ENCODE measurements at regions not wholly inside any gene's neighbourhood (a gene's known extent, or its start where the extent isn't known, plus 50 kb on each side); places are given as distances from the start of the nearest gene placed in this dataset.
"Not testable (repeated sequence)": the region's sequence is repeated elsewhere in the genome, so short reads cannot be mapped to it uniquely, and the experiment has no call there.

DNA sequence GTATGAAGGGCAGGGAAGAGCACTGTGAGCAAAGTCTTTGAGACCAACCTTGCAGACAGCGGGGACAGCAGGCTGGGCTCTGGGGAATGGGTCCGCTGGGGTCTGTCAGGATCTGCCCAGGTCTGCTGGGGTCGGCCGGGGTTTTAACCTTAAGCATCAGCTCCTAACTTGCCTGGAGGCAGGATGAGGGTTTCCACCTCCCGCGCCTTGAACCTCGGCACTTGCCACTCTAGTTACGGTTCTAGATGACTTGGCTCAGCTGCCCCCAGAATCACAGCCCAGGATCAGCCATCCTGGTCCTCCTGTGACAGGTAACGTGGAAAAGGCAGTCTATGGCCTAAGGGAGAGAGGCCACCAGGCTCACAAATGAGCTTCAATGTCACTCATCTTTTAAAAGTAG is 50.4 kb upstream of the CACUL1 start:
- DNase-seq (ENCODE audit: low read depth), result no peak

DNA sequence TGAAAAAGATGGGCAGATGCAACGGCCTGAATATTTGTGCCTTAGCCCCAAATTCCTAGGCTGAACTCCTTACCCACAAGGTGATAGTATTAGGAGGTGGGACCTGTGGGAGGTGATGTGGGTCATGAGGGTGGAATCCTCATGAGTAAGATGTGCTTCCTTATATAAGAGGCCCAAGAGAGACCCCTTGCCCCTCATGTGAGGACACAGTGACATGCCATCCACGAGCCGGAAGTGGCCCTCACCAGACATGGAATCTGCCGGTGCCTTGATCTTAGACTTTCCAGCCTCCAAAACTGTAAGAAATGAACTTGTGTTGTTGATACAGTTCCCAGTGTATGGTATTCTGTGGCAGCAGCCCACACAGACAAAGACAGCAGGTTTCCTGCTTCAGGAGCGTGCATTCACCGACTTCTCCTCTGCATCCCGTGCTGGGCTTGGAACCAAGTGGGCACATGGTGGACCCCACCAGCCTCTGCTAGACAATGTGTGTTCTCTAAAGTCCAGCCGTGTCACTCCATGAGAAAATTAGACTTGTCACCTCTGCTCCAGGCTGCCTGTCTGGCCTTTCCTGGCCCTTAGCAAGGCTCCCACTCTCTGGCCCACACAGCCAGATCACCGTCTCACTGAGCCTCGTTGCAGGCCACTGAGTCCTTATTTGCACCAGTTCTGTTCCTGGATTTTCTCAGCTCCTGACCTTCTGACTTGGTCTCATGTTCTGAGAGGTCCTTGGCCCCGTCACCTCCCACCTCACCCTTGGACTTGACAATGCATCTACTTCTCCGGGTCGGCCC is 52.9 kb upstream of the CACUL1 start:
- DNase-seq (ENCODE audit: low read depth), result no peak

DNA sequence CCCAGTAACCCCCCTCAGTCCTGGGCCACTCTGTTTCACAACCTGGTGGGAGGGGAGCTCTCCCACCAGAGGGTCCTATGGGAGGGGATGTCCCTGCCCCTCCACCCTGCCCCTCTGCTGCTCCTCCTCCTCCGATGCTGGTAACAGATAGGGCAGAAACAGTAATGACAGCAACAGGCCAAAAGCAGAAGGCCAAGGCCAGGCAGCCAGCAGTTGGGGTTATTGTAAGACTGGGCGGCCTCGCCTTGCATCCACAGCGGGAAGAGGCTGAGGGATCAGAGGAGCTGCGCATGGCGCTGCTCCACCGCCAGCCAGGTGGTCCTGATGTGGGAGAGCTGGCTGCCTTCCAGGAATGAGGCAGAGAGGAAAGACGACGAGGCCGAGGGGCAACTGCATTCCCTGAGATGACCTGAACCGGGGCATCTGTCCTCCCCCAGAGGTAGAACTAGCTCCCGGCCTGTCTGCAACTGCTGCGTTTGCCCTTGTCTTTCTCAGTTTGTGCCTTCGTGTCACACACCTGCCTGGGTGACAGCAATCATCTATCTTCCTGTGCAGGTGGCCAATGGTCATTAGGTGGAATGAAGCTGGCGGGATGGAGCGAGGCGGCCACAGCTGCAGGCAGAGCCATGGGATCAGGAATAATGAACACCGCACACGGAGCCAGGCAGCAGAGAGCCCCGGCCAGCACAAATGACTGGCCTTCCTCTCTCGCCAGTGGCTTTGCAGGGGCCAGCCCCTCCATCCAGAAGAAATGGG is 54.0 kb upstream of the CACUL1 start:
- DNase-seq (ENCODE audit: low read depth), result no peak

DNA sequence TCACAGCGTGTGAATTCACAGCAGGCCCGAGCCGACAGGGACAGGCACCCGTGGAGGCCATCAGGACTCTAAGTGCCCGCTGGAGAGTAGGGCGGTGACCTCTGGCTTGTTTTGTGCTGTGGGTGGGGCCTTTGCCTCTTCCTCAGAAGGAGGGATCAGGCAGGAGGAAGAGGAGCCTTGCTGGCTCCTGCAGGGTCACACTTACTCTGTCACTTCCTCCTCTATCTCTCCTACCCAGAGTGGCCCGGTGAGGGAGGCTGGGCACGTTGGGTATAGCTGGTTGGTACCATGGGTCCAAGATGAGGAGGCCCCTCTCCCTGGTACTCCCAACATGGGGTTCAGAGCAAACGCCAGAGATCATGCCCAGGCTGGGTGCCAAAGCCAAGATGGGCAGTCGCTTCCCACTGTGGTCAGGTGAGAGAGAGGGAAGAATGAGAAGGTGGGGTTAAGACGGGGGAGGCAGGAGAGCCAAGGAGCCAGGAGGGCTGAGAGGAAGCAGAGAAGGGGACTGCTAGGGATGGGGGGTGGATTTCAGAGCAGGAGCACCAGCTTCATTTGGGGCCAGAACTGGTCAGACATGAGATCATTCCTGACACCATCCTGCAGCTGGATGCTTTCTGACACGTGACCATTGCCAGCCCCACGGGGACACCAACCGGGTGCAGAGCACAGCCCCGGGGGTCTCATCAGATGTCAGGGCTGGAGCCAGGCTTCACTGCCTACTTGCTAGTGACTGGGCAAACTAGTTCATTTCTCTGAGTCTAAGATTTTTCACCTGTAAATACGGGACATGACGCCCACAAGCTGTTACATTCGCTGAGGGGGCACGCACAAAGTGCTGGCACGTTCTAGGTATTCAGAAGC is 54.8 kb upstream of the CACUL1 start:
- no peak for DNase-seq (ENCODE audit: low read depth)

DNA sequence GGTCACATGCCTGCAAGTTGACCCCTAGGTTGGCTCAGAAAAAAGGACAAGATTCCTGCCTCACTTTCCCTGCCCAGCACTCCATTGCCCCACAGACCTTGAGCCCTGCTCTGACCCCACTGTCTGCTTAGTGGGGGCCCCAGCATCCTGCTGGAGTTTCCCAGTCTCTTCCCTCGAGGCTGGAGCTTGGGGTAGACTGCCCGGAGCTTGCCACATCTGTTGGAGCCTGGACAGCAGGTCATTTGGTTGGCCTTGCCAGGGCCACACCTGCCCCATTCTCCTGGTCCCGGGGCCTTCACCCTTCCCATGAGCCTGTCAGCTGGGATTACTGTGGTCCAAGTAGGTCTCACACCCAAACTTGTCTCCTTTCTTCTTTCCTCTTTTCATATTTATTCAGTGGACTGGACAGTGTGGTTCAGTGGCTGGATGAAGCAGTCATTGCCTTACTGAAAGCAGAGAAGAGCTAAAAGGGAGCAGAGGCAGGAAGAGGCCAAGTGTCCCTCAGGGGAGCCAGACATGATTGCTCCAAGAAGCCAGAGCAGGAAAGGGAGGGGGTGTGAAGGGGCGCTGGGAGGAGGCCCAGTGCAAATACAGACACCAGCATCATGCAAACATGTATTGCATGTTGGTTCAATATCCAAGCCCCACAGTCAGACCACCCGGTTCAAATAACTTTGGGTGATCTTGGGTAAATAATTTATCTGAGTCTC is 56.2 kb upstream of the CACUL1 start:
- no peak for DNase-seq (ENCODE audit: low read depth)

DNA sequence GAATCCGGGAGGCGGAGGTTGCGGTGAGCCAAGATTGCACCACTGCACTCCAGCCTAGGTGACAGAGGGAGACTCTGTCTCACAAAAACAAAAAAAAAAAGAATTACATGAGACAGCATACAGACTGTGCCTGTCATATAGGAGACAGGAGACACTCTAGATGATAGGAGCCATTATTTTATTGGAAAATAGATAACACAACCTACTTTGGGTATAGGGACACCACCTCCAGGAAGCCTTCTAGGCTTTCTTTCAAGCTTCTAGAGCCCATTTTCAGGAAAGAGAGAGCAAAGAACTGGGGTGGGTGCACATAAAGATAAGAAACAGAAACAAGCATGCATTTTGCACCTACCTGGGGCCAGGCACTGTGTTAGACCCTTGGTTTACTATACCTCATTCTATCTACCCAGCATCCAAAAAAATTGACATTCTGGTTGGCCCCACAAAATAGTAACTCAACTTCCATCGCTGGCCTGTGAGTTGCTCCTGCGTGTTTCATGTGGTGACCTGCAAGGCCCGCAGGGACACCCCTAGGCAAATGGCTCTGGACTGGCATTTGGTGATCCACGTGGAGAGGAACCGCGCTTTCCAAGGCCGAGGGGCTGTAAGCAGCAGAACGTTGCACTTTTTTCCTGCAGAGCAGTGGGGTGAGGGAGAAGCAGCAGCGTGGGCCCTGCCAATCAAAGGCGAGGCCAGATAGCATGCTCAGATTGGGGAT is 57.1 kb upstream of the CACUL1 start:
- no peak for DNase-seq (ENCODE audit: low read depth)

DNA sequence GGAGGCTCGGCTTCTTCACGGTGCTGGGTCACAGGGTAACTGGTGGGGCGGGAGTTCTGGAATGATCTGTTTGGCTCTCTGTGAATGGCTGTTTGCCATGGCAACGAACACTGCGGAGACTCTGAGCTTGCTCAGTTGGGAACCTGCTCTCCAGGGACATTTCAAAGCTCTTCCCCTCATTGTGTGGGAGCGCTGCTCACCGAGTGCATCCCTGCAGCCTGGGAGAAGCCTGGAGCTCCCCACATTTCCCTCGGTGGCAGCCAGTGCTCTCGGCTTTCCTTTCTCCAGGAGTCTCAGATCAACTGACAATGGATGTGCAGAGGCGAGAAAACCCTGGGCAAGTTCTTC is 57.6 kb upstream of the CACUL1 start:
- DNase-seq (ENCODE audit: low read depth), result no peak

DNA sequence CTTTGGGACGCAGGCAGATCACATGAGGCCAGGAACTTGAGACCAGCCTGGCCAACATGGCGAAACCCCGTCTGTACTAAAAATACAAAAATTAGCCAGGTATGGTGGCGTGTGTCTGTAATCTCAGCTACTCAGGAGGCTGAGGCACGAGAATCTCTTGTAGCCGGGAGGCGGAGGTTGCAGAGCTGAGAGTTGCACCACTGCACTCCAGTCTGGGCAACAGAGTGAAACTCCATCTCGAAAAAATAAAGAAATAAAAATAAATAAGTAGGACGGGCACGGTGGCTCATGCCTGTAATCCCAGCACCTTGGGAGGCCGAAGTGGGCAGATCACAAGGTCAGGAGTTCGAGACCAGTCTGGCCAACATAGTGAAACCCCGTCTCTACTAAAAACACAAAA is 58.2 kb upstream of the CACUL1 start:
- DNase-seq (ENCODE audit: low read depth), result not testable (repeated sequence)

DNA sequence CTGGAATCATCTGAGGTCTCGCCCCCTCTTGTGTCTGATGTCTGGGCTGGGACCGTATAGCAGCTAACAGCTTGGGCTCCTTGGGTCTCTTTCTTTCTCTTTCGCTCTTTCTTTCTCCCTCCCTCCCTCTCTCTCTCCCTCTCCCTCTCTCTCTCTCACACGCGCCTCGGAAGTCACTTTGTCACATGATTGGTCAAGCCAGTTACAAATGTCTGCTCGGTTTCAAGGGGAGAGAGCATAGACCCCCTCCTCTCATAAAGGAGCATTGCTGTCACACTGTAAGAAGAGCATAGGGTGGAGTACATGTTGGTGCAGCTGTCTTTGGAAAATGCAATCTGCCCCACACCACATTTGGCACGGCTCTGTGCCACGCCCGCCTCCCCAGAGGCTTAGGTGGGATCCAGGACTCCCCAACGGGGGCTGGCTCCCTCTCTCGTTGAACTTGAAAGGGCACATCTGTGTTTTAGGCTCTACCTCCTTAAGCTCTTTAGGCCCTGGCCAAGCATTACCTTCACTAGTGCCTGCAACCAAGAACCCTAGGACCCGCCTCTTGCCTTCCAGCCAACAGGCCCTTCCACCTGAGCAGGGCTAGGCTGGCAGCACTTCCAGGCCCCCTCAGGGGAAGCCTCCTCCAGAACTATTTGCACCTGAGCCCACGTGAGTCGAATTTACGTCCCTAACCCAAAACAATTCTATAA is 61.9 kb upstream of the CACUL1 start:
- no peak for DNase-seq (ENCODE audit: low read depth)

DNA sequence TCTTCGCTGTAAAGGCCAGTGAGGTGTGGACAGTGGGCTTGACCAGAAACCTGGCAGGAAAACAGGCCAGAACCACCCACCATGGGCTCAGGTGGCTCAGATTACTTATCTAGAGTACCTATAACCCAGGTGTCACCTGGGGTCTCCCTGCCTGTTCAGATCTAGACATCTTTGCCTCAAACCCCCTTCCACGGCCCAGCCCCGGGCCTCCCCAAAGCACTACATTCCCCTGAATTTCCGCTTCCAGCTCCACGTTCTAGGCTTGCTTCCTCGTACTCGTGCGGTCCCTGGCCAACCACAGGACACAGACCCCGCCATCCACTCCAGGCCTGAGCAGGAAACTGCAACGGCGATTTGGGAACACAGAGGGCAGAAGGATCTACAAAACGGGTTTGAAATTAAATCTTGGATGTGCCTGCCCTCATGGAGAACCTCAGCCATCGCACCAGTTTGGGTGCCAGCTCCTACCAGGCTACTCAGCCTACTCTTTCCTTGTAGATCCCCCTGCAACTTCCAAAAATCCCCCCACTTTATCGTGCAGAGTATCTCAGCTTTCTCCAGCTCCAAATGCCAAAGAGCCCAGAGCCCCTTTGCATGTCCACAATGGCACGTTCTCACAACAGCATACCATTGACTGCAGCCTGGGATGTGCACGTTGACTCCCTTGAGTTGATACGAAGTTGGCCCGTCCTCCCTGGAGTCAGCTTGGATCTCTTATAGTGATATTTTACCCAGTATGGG is 62.7 kb upstream of the CACUL1 start:
- no peak for DNase-seq (ENCODE audit: low read depth)

DNA sequence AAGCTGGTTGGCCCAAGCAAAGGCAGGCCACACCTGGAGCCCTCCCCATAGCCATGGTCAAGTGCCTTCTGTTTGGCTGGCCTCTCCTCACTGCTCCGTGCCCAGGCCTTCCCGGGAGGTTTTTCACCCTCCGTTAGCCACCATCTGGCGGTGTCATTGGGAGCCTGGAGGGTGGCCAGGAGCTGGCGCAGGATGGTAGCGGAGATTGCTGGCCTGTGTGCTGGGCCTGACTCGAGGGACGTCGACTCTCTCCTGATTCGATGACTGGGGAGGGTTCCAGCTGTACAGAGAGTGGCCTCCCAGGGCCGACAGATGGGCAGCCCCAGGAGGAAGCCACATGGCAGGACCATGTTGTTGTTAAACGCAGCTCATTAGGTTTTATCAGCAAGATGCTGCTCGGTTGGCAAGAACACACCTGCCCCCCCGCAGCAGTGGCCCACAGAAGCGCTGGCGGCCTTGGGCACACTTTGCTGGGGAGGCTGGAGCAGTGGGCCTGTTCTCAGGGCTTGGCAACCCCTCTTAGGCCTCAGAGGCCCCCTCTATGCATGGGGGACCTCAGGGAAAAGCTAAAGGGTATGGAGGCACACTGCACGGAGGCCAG is 64.0 kb upstream of the CACUL1 start:
- no peak for DNase-seq (ENCODE audit: low read depth)

DNA sequence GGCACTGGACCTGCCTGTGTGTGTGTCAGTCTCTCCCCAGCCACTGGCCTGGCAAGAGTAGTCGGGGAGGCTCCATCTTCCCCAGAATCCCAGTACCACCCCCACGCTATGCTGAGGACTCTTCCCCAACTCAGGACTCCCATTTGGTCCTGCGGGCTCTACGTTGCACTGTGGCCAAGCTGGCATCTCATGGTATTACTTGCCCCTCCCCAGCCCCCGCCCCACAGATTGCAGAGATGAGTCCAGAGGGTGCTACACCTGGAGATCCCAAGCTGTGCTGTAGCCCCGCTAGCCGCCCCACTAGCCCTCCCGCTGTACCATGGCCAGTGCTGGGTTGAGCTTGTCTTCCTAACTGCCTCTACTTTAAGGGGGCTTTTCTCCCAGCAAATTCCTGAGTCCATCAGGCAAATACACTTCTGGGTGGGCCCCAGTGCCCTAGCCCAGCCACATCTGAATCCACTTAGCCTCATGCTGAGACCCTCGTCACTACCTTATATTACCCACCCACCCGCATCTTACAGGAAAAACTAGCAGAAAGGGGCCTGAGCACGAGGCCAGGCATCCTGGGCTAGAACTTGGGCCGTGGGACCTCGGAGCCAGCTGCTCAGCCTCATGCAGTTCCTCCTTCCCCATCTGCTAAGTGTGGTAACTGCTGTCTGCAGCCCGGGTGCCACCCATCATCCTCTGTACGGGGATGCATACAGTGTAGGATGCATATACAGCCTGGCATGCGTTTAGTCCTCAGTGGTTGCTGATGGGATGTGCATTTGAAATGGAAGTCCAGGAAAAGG is 65.8 kb upstream of the CACUL1 start:
- no peak for DNase-seq (ENCODE audit: low read depth)

DNA sequence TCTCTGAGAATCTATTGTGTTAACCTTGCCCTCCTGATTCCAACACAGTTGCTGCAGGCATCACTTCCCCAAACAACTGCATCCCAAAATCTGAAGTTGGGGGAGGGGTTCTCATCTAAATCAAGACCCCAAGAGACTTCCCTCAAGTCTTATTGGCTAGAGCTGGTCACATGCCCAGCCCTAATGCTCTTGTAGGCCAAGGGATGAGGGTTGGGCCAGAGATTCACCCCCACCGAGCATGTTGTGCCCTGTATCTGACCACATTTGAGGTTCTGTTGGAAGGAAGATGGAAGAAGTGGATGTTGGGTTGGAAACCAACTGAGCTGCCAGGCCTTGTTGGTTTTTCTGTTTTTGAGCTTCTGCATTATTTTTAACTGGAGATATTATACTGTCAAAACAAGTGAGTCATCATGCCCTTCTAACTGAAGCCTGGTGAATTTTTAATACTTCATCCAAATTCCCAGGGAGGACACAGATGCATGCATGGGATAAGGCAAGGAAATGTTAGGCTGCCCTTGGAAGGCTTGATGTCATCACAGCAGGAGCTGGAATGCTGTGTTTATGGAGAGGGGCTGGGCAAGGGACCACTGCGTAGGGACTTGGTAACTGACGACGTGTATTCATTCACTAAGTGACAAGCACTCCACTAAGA is 68.6 kb upstream of the CACUL1 start:
- DNase-seq (ENCODE audit: low read depth), result peak; percentile 51

DNA sequence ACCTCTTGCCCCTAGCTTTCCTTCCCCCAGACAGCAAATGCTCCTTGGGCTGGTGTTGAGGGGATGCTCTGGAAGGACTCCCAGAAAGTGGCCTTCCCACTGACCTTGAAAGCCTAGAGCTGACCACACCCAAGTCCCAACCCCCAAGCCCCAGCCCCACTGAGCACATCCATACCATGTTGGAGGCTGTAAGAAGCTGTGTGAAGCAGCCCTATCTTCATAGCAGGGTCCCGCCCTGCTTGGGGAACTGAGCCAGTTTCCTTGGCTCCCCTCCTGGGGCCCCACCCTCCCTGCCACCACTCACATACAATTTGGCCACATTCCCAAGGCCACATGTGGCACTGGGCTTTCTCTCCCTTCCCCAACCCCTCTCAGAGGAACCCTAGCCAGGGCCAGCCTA is 72.3 kb upstream of the CACUL1 start:
- no peak for DNase-seq (ENCODE audit: low read depth)

DNA sequence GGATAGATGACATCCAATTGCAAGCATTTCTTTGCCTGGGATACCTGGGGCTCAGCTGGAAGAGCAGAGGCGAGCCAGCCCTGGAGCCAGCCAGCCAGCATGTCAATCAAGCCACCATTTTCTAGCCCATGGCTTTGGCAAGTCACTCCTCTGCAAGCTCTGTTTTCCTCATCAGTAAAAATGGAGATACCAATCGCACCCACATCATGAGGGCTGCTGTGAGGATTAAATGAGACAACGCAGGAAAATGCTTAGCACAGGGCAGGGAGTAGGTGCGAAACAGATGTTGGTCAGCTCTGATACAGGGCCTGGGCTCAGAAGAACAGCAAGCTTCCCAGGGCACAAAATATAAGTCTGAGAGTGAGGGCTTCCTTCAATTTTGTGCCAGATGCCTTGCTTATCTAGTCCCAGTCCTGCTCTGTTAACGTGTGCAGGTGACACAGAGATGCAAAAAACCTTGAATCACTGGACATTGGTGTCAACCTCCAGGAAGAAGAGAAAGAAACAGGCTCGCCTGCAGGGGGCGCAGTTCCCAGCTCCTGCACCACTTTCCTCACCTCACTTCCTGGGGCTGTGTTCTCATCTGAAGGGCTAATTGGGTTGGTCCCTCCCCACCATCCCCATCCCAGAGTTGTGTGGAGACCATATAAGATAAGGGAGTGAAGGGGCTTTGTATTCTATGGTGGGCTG is 72.8 kb upstream of the CACUL1 start:
- DNase-seq (ENCODE audit: low read depth), result no peak

DNA sequence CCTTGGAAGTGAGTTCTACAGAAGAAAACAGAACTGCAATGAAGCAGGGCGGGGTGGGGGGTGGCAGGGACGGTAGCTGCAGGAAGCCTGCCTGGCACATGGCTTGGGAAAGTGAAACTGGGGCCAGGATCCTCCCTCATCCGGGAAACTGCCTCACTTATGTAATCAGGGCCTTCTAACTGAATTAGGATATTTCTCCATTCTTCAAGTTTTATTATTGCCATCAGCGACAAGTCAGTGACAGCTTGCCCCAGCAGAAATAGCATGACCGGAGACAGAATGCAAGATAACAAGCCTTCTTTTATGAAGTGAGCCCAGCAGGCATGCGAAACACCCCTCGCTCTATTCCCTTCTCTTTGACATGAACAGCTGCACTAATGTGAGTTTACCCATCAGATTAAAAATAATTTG is 77.5 kb upstream of the CACUL1 start:
- DNase-seq (ENCODE audit: low read depth), result peak; percentile 8

DNA sequence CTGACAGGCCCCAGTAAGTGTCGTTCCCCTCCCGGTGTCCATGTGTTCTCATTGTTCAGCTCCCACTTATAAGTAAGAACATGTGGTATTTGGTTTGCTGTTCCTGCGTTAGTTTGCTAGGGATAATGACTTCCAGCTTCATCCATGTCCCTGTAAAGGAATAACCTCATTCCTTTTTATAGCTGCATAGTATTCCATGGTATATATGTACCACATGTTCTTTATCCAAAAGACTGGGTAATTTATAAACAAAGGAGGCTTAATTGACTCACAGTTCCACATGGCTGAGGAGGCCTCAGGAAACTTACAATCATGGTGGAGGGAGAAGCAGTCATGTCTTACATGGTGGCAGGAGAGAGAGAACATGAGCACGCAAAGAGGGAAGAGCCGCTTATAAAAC is 79.6 kb upstream of the CACUL1 start:
- not testable (repeated sequence) for DNase-seq (ENCODE audit: low read depth)

All from amniotic epithelial cell (primary cell).